ENCODE measurements at regions not wholly inside any gene's neighbourhood (a gene's known extent, or its start where the extent isn't known, plus 50 kb on each side); places are given as distances from the start of the nearest gene placed in this dataset.

DNA sequence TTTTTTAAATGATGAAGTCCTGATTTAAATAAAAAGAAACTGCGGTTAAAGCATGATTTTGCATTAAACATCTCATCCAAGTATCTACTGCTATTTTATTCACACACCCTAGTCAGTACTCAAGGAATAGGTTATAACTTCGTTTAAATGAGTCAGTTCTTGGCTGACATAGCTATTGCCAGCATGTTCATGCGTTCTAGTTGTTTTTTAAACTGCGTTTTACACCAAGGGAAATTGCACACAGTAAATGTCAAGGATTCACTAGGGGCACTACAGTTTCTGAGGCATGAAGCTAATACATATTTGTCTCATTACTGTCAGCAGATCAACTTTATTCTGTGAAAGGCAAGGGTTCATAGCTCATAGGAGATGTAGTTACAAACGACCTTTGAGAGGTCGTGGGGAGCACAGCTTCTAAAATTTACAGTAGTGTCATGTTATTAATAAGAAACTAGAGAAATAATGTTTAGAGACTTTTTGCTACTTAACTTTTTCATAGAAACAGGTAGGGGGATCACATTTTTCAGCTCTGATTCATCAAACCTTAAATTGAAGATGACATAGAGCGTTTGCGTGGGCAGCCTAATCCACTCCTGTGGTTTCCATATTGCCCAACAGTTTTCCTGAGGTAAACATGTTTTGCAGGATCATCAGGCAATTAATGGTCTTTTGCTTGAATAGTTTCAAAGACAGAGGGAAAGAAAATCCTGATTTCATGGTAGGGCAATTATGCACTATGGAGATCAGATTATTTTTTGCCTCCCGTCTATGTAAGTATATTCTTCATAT, 2222.7 kb upstream of the WWC1 start:
- H3K4me1 Mint-ChIP-seq, result no peaks in the 10 kb centered on the region
- H3K36me3 Mint-ChIP-seq, result no peaks in the 10 kb centered on the region
- ATAC-seq (no peak), DNase-seq (ENCODE audit: low spot score in 2 of 2) (no peak)
- peaks cover 19% of the 10 kb centered on the region for H3K9me3 Mint-ChIP-seq
- H3K27ac Mint-ChIP-seq, result no peak overlapping the region
- no peak overlapping the region for H3K4me3 Mint-ChIP-seq

DNA sequence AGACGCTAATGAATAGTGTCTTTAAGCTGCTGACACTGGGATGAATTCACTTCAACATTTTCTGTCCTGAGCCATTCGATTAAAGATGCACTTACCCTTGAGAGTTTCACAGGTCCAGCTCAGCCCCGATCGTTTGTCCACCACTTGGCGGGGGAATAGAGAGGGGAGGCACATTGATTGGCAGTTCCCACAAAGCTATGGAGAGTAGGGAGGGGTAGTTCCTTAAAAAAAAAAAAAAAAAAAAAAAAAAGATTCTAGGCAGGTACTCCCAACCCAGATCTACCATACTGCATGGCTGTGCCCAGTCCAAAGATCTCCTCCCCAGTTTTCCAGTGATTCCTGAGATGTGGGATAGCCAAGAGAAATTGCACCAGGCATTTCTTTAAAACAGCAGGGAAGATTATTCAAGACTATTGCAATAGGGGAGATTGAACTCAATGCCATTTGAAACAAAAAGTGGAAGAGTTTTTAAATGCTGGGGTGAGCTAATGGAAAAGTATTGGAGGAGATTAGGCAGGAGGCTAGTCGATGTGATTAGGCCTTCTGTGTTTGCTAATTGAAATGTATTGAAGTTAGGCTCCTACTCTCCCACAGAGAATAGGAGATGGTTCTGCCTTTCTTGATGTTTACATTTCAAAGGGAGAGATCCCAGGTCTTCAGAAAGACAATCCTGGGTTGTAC, 2217.4 kb upstream of the WWC1 start:
- DNase-seq (ENCODE audit: low spot score in 2 of 2), result no peak
- Mint-ChIP-seq H3K4me3 (no peak overlapping the region), H3K4me1 (no peaks in the 10 kb centered on the region), H3K27ac (no peak overlapping the region), H3K36me3 (no peaks in the 10 kb centered on the region), H3K9me3 (peaks cover 11% of the 10 kb centered on the region)
- ATAC-seq, result no peak

DNA sequence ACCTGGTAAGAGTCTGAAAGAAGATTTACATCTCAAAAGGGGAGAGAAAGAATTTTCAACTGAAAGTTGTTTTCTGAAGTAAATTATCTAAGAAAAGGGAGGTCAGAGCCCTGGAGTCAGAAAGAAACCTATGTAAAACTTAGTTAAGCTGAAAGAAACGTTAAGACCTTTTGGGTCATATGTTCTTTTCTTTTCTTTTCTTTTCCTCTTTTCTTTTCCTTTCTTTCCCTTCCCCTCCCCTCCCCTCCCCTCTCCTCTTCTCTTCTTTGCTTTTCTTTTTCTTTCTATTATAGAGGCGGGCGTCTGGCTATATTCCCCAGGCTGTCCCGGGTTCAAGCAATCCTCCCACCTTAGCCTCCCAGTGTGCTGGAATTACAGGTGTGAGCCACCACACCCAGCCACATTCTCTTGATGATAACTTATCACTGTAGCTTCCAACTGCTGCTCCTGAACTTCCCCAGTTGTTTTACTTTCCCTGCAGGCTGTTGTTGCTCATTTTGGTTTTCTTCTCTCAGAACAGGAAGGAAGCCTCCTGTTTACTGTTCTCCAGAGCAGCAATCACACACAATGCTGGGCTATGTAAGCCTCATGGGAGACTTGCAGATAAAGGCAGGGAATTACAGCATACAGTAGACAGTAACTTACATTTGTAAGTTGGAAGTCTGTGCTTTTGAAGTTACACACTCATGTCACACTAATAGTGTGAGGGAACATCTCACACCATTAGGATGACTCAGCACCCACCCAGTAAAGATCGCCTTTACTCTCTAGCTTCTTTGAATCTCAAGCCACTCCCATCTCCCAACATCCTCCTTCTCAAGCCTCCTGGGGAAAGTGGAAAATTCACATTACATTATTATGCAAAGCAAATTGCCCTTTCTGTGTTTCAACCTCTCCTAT, 2216.6 kb upstream of the WWC1 start:
- H3K4me1 Mint-ChIP-seq, result no peaks in the 10 kb centered on the region
- no peak overlapping the region for H3K27ac Mint-ChIP-seq
- peaks cover 11% of the 10 kb centered on the region for H3K9me3 Mint-ChIP-seq
- H3K36me3 Mint-ChIP-seq, result no peaks in the 10 kb centered on the region
- DNase-seq (ENCODE audit: low spot score in 2 of 2), result no peak
- H3K4me3 Mint-ChIP-seq, result no peak overlapping the region
- ATAC-seq, result no peak

DNA sequence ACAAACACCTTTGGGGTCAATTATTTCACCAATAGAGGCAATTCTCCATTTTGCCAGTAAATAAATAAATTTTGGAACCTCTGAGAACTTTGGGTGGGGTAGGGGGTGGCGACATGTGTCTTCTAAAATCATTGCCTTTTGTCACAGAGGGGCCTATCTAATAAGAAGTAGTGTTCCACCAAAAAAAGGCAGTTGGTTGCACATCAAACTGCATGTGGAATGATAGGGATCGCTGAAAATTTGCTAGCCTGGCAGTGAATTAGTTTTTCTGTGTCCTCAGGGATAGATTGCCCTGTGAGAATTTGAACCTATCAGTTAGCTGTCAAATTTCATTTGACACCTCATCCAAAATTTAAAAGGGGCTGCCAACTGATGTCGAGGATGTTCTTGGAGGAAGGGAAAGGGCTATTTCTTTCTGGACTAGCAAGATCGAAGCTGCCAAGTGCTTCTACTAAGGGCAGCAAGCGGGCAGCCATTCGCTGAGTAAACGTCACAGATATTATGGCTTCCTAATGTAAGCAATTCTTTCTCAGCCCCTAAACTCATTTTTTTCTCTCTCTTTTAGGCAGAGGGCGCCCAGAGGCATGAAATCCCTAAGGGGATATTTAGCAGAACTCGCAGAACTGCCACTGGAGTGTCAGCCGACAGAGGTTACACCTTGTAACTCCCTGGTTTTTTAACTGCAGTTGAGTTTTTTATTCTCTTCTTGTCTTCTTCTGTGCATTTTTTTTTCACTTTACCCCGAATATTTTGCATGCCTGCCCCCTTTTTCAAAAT, 2208.1 kb upstream of the WWC1 start:
- no peak overlapping the region for H3K4me3 Mint-ChIP-seq
- ATAC-seq (no peak), DNase-seq (ENCODE audit: low spot score in 2 of 2) (no peak)
- H3K36me3 Mint-ChIP-seq, result no peaks in the 10 kb centered on the region
- no peak overlapping the region for H3K27ac Mint-ChIP-seq
- no peaks in the 10 kb centered on the region for H3K4me1 Mint-ChIP-seq
- peaks cover 10% of the 10 kb centered on the region for H3K9me3 Mint-ChIP-seq

DNA sequence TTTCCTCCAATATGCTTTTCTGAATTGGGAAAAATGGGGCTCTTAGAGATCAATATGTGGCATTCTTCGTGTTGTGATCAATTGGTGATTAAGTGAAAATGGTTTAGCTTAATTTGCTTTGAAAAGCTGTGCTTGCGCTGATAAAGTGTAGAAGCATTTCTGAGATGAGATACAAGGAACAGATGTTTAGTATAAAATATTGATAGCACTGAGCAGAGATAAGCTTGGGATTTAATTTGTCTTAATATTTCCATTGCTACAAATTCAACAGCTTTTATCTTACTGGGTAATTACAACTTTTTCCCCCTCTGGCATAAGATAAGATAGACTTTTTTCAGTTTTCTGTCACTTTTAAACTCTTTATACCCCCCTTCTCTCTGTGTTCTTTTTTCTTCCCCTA, 2204.9 kb upstream of the WWC1 start:
- Mint-ChIP-seq H3K4me1 (no peaks in the 10 kb centered on the region), H3K36me3 (no peaks in the 10 kb centered on the region), H3K4me3 (no peak overlapping the region), H3K27ac (no peak overlapping the region), H3K9me3 (peaks cover 7% of the 10 kb centered on the region)
- DNase-seq (ENCODE audit: low spot score in 2 of 2) (no peak), ATAC-seq (no peak)

DNA sequence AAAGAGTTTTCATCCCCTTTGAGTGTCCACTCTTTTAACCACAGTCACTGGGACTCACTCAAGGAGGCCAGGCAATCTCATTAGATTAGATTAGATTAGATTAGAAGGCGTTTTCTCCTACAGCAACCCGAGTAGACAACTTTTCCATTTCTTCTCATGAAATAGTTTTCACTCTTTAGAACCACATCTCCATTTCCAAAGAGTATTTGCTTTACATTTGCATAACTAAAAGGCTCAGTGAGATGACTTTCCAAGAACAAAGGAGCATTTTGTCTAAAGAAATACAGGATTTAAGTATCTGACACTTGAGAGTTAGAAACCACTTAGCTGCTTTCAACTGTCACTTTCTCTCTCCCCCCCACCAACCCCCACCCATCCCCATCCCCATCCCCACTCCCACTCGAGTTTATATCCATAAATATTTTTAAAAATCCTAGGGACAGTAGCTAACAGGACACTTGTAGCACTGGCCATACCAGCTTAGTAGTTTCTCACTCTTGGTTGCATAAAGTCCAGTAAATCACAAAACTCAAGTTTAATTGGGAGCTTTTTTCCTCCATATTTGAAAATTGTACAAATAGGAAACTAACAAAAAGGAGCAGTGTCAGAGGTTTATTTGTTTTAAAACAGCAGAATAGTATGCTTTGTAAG, 2202.9 kb upstream of the WWC1 start:
- peaks cover 12% of the 10 kb centered on the region for H3K9me3 Mint-ChIP-seq
- ATAC-seq, result no peak
- no peaks in the 10 kb centered on the region for H3K36me3 Mint-ChIP-seq
- no peaks in the 10 kb centered on the region for H3K4me1 Mint-ChIP-seq
- DNase-seq (ENCODE audit: low spot score in 2 of 2), result no peak
- no peak overlapping the region for H3K4me3 Mint-ChIP-seq
- no peak overlapping the region for H3K27ac Mint-ChIP-seq

DNA sequence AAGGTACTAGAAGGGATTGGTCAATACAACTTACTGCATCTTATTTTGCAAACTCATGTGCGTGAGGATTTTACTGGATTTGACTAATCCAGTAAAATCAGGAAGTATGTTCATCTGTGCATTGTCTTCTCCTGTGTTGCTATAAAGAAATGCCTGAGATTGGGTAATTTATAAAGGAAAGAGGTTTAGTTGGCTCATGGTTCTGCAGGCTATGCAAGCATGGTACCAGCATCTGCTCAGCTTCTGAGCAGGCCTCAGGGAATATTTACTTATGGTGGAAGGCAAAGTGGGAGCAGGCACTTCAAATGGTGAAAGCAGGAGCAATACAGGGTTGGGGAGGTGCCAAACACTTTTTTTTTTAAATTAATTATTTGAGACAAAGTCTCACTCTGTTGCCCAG, 2199.5 kb upstream of the WWC1 start:
- ATAC-seq, result no peak
- Mint-ChIP-seq H3K4me3 (no peak overlapping the region), H3K27ac (no peak overlapping the region), H3K9me3 (peaks cover 15% of the 10 kb centered on the region), H3K36me3 (no peaks in the 10 kb centered on the region), H3K4me1 (no peaks in the 10 kb centered on the region)
- DNase-seq (ENCODE audit: low spot score in 2 of 2), result no peak

DNA sequence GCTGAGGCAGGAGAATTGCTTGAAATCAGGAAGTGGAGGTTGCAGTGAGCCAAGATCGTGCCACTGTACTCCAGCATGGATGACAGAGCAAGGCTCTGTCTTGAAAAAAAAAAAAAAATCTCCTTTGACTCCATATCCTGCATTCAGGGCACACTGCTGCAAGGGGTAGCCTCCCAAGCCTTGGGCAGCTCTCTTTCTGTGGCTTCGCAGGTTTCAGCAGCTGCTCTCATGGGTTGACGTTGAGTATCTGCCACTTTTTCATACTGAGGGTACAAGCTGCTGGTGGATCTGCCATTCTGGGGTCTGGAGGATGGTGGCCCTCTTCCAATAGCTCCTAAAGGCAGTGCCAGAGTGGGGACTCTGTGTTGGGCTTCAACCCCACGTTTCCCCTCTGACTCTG, 2198.1 kb upstream of the WWC1 start:
- DNase-seq (ENCODE audit: low spot score in 2 of 2) (no peak), ATAC-seq (no peak)
- no peak overlapping the region for H3K27ac Mint-ChIP-seq
- H3K4me1 Mint-ChIP-seq, result no peaks in the 10 kb centered on the region
- no peak overlapping the region for H3K4me3 Mint-ChIP-seq
- H3K9me3 Mint-ChIP-seq, result peaks cover 12% of the 10 kb centered on the region
- no peaks in the 10 kb centered on the region for H3K36me3 Mint-ChIP-seq

DNA sequence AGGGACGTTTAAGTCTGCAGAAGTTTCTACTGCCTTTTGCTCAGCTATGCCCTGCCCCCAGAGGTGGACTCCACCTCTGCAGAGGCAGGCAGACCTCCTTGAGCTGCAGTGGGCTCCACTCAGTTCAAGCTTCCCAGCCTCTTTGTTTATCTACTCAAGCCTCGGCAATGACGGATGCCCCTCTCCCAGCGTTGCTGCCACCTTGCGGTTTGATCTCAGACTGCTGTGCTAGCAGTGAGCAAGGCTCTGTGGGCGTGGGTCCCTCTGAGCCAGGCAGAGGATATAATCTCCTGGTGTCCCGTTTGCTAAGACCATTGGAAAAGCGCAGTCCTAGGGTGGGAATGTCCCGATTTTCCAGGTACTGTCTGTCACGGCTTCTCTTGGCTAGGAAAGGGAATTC, 2188.5 kb upstream of the WWC1 start:
- peaks cover 12% of the 10 kb centered on the region for H3K9me3 Mint-ChIP-seq
- DNase-seq (ENCODE audit: low spot score in 2 of 2) (no peak), ATAC-seq (no peak)
- no peaks in the 10 kb centered on the region for H3K4me1 Mint-ChIP-seq
- H3K27ac Mint-ChIP-seq, result no peak overlapping the region
- H3K4me3 Mint-ChIP-seq, result no peak overlapping the region
- H3K36me3 Mint-ChIP-seq, result no peaks in the 10 kb centered on the region

DNA sequence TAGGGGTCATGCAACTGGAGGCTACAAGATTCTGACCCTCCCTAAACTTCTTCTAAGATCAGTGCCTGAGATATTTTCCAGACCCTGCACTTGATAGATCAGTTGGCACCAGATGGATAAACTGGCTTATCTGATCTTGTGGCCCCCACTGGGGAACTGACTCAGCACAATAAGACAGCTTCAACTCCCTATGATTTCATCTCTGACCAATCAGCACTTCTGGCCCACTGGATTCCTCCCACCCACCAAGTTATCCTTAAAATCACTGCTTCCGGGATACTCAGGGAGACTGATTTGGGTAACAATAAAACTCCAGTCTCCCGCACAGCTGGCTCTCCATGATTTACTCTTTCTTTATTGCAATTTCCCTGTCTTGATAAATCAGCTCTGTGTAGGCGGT, 2180.4 kb upstream of the WWC1 start:
- ATAC-seq, result no peak
- Mint-ChIP-seq H3K9me3 (peaks cover 24% of the 10 kb centered on the region), H3K4me1 (no peaks in the 10 kb centered on the region), H3K36me3 (no peaks in the 10 kb centered on the region), H3K27ac (no peak overlapping the region), H3K4me3 (no peak overlapping the region)
- DNase-seq (ENCODE audit: low spot score in 2 of 2), result no peak

DNA sequence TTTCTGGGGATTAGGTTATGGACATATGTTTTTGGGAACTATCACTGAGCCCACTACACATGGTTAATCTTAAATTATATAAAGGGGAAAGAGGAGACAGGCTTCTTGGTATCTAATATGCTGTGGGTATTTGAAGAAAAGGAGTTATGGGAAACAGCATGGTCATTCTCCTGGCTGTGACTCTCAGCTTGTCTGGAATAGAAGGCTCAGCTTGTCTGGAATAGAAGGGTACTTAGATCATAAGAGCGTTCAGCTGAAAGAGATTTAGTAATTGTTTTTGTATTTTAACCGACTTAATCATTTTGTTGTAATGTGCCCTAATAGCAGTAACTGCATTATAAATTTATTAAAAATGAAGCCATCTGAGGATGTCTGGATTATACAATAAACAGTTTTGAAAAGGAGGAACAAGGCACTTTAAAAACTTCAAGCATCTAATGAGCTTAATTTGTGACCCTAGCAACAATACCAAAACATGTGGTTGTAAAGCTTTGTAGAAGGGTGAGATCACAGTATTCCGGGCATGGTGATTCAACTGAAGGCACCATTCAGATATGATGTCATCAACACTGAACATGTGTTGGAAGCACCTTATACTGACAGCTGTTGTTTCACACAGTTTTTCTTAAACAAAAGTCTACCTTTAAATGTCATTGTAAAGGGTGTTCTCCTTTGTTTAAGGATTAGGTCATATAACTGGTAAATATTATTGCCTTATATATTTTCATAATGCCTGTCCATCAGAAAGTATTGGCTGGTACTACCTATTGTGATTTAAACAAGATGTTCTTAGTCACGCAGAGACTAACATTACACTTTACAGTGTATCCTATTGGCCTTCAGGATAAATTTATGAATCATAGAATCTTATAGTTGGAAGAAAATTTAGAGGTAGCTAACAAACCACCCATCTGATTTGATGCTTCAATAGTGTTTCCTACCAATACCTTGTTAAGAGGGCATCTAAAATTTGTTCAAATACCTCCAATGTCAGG, 2174.1 kb upstream of the WWC1 start:
- Mint-ChIP-seq H3K27ac (no peak overlapping the region), H3K36me3 (no peaks in the 10 kb centered on the region), H3K4me1 (no peaks in the 10 kb centered on the region), H3K9me3 (peaks cover 14% of the 10 kb centered on the region), H3K4me3 (no peak overlapping the region)
- ATAC-seq (no peak), DNase-seq (ENCODE audit: low spot score in 2 of 2) (no peak)

DNA sequence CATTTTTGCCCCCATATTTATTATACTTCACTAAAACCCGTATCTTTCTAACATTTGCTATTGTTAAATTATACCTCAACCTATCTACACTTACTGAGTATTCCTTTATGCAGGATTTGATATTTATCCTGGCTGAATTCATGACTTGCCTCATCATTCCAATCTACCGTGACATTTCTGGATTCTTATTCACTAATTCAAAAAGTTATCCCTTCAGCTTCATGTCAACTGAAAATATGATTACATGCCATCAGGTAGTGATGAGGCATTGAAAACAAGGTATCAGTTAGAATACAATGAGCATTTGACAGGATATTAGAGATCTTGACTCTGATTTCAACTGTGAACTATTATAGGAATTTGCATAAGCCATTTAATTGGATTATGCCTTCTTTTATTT, 2171.9 kb upstream of the WWC1 start:
- ATAC-seq, result no peak
- Mint-ChIP-seq H3K9me3 (peaks cover 12% of the 10 kb centered on the region), H3K4me1 (no peaks in the 10 kb centered on the region), H3K27ac (no peak overlapping the region), H3K4me3 (no peak overlapping the region), H3K36me3 (no peaks in the 10 kb centered on the region)
- DNase-seq (ENCODE audit: low spot score in 2 of 2), result no peak

DNA sequence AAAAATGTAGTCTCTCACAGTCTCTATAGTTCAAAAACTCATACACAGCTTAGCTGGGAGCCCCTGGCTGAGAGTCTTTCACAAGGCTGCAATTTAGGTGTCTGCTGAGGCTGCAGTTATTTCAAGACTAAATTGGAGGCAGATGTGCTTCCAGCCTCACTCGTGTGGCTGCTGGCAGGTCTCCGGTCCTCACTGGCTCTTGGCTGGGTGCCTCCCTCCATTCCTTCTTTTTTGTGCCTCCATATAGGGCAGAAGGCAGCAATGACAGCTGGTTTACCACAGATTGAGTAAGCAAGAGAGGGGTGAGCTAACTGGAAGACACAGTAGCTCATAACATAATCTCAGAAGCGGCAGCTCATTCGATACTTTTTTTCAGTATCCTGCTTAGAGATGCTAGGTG, 2167.7 kb upstream of the WWC1 start:
- DNase-seq (ENCODE audit: low spot score in 2 of 2) (no peak), ATAC-seq (no peak)
- Mint-ChIP-seq H3K4me1 (no peaks in the 10 kb centered on the region), H3K36me3 (no peaks in the 10 kb centered on the region), H3K27ac (no peak overlapping the region), H3K9me3 (peaks cover 8% of the 10 kb centered on the region), H3K4me3 (no peak overlapping the region)
